Mesenchymal stem cell (in vitro differentiated cells and primary cell): ENCODE measurements at regions not wholly inside any gene's neighbourhood (a gene's known extent, or its start where the extent isn't known, plus 50 kb on each side); places are given as distances from the start of the nearest gene placed in this dataset.

ENCODE experiments used
- DNase-seq: peaks from one replicate; pipeline ENCODE4 v3.0.0-alpha.2; 2013
- H2AFZ ChIP-seq: one replicate; pipeline ENCODE4 v1.6.1; 2013; ENCODE audit warnings: low read depth, mild to moderate bottlenecking, control low read depth, inconsistent platforms, low read length, moderate library complexity
- H2AK5ac ChIP-seq: 2 replicates; pipeline ENCODE4 v1.6.1; 2013; ENCODE audit warnings: low read length, moderate library complexity, mild to moderate bottlenecking, inconsistent platforms; ENCODE audit not compliant: severe bottlenecking
- H2BK120ac ChIP-seq: one replicate; pipeline ENCODE4 v1.6.1; 2013; ENCODE audit warnings: low read depth, mild to moderate bottlenecking, inconsistent platforms, low read length, moderate library complexity
- H2BK12ac ChIP-seq, 2 experiments: one replicate each; pipeline ENCODE4 v1.6.1; 2013; ENCODE audit warnings: inconsistent platforms in 2 of 2, low read length in 2 of 2, mild to moderate bottlenecking in 2 of 2, moderate library complexity in 2 of 2, control low read depth in 1 of 2
- H2BK15ac ChIP-seq: one replicate; pipeline ENCODE4 v1.6.1; 2013; ENCODE audit warnings: mild to moderate bottlenecking, low read depth, inconsistent platforms; ENCODE audit not compliant: poor library complexity, severe bottlenecking
- H2BK5ac ChIP-seq: 2 replicates; pipeline ENCODE4 v1.6.1; 2013; ENCODE audit warnings: low read depth, mild to moderate bottlenecking, low read length, control low read depth, inconsistent platforms; ENCODE audit not compliant: poor library complexity, severe bottlenecking
- H3K14ac ChIP-seq, 2 experiments: one replicate each; pipeline ENCODE4 v1.6.1; 2013; ENCODE audit warnings: inconsistent platforms in 2 of 2, low read length in 2 of 2, control low read depth in 1 of 2, mild to moderate bottlenecking in 1 of 2, moderate library complexity in 1 of 2
- H3K18ac ChIP-seq, 2 experiments: one replicate each; pipeline ENCODE4 v1.6.1; 2013; ENCODE audit warnings: inconsistent platforms in 2 of 2, low read length in 2 of 2, control low read depth in 1 of 2, low read depth in 1 of 2, mild to moderate bottlenecking in 1 of 2
- H3K23ac ChIP-seq, 2 experiments: one replicate each; pipeline ENCODE4 v1.6.1; 2013; ENCODE audit warnings: inconsistent platforms in 2 of 2, low read length in 2 of 2, mild to moderate bottlenecking in 2 of 2, moderate library complexity in 2 of 2, control low read depth in 1 of 2
- H3K27ac ChIP-seq: 2 replicates; pipeline ENCODE4 v1.5.1; 2013; ENCODE audit warnings: mild to moderate bottlenecking, moderate library complexity, low read length, control low read depth, inconsistent platforms; ENCODE audit not compliant: poor library complexity, severe bottlenecking
- H3K27me3 ChIP-seq, 2 experiments: 2 replicates each; pipeline versions ENCODE4 v1.6.1 to v1.7.0; 2013; ENCODE audit warnings: low read length in 2 of 2, mild to moderate bottlenecking in 2 of 2, moderate library complexity in 2 of 2, control low read depth in 1 of 2, inconsistent platforms in 1 of 2; ENCODE audit not compliant: control insufficient read depth in 1 of 2, insufficient read depth in 1 of 2
- H3K36me3 ChIP-seq, 2 experiments: 2 replicates each; pipeline versions ENCODE4 v1.6.1 to v1.7.0; 2013; ENCODE audit warnings: low read length in 2 of 2, control low read depth in 1 of 2, inconsistent platforms in 1 of 2, low read depth in 1 of 2, mild to moderate bottlenecking in 1 of 2; ENCODE audit not compliant: insufficient read depth in 2 of 2, control insufficient read depth in 1 of 2
- H3K4ac ChIP-seq, 2 experiments: one replicate each; pipeline ENCODE4 v1.6.1; 2013; ENCODE audit warnings: inconsistent platforms in 2 of 2, low read length in 2 of 2, mild to moderate bottlenecking in 2 of 2, moderate library complexity in 2 of 2, control low read depth in 1 of 2, low read depth in 1 of 2
- H3K4me1 ChIP-seq: 2 replicates; pipeline ENCODE4 v1.6.1; 2013; ENCODE audit warnings: low read depth, low read length, control low read depth; ENCODE audit not compliant: control insufficient read depth, insufficient read depth
- H3K4me2 ChIP-seq: 2 replicates; pipeline ENCODE4 v1.6.1; 2013; ENCODE audit warnings: low read length, mild to moderate bottlenecking, inconsistent platforms; ENCODE audit not compliant: poor library complexity, severe bottlenecking
- H3K4me3 ChIP-seq, 2 experiments: 2 replicates each; pipeline versions ENCODE4 v1.5.1 to v1.7.0; 2013; ENCODE audit warnings: low read length in 2 of 2, mild to moderate bottlenecking in 2 of 2, control low read depth in 1 of 2, low read depth in 1 of 2; ENCODE audit not compliant: insufficient read depth in 1 of 2
- H3K79me1 ChIP-seq: replicated peaks from 2 replicates; pipeline ENCODE4 v1.6.1; 2013; ENCODE audit warnings: mild to moderate bottlenecking, control low read depth, low read length, inconsistent platforms; ENCODE audit not compliant: poor library complexity, severe bottlenecking
- H3K9ac ChIP-seq: 2 replicates; pipeline ENCODE4 v1.7.0; 2013; ENCODE audit warnings: mild to moderate bottlenecking, low read length, moderate library complexity
- H3K9me3 ChIP-seq: 2 replicates; pipeline ENCODE4 v1.7.0; 2013; ENCODE audit warnings: mild to moderate bottlenecking, low read length; ENCODE audit not compliant: control insufficient read depth
- H4K8ac ChIP-seq: one replicate; pipeline ENCODE4 v1.6.1; 2013; ENCODE audit warnings: inconsistent platforms, mild to moderate bottlenecking, low read length, moderate library complexity
- H4K91ac ChIP-seq: one replicate; pipeline ENCODE4 v1.6.1; 2013; ENCODE audit warnings: mild to moderate bottlenecking, low read length, inconsistent platforms
- WGBS: methylation state at CpG from one replicate; pipeline ENCODE4 v1.1.7; 2013; ENCODE audit warnings: mixed read lengths; 5-methylcytosine and 5-hydroxymethylcytosine counted together

GRCh38 chr2:150134223-150134857 lies 353.1 kb downstream of the RND3 start:
- 91% methylated on average over 3 of the region's 6 CpGs for WGBS
- H3K23ac ChIP-seq, result no peak overlapping the region

GRCh38 chr2:150133623-150134022 lies 353.8 kb downstream of the RND3 start:
- Histone ChIP-seq H2BK12ac (no peak overlapping the region), H3K4me1 (no peaks in the 10 kb centered on the region), H3K9me3 (no peaks in the 10 kb centered on the region), H3K4ac (no peak overlapping the region), H2AK5ac (no peak overlapping the region), H3K4me3 (no peak overlapping the region), H2BK120ac (no peak overlapping the region), H3K14ac (no peak overlapping the region), H4K8ac (no peak overlapping the region), H3K4me2 (no peak overlapping the region), H3K23ac (no peak overlapping the region), H3K27me3 (no peaks in the 10 kb centered on the region), H3K27ac (peak overlapping the region; percentile 56), H2AFZ (no peak overlapping the region), H2BK15ac (no peak overlapping the region), H3K9ac (no peak overlapping the region), H3K79me1 (no peaks in the 10 kb centered on the region), H4K91ac (no peak overlapping the region), H2BK5ac (no peak overlapping the region), H3K36me3 (no peaks in the 10 kb centered on the region), H3K18ac (no peak overlapping the region)
- WGBS, result 19% methylated on average over 4 of the region's 5 CpGs
- DNase-seq, result peak; percentile 84

More at GRCh38 chr2:150134223-150134857, 353.1 kb downstream of the RND3 start:
- H4K8ac ChIP-seq, result no peak overlapping the region
- no peaks in the 10 kb centered on the region for H3K9me3 ChIP-seq
- H2BK5ac ChIP-seq, result no peak overlapping the region
- H3K18ac ChIP-seq, result peak overlapping the region in 1 of 2 experiments; percentile 59
- H2BK120ac ChIP-seq, result no peak overlapping the region
- no peak overlapping the region for H4K91ac ChIP-seq
- no peaks in the 10 kb centered on the region for H3K27me3 ChIP-seq
- H3K9ac ChIP-seq, result no peak overlapping the region
- H2BK15ac ChIP-seq, result no peak overlapping the region
- no peak overlapping the region for H2AFZ ChIP-seq
- H3K4me2 ChIP-seq, result no peak overlapping the region
- no peak overlapping the region for H3K14ac ChIP-seq
- H2AK5ac ChIP-seq, result peak overlapping the region; percentile 1
- peak overlapping the region; percentile 22 for H3K27ac ChIP-seq
- no peaks in the 10 kb centered on the region for H3K4me1 ChIP-seq
- H3K4ac ChIP-seq, result no peak overlapping the region
- H2BK12ac ChIP-seq, result no peak overlapping the region
- no peaks in the 10 kb centered on the region for H3K79me1 ChIP-seq
- DNase-seq, result no peak
- H3K4me3 ChIP-seq, result no peak overlapping the region
- H3K36me3 ChIP-seq, result no peaks in the 10 kb centered on the region

GRCh38 chr2:150129921-150130575 lies 357.4 kb downstream of the RND3 start:
- no peak overlapping the region for H4K91ac ChIP-seq
- no peak overlapping the region for H2AK5ac ChIP-seq
- H3K4me1 ChIP-seq, result peaks cover 14% of the 10 kb centered on the region
- no peaks in the 10 kb centered on the region for H3K79me1 ChIP-seq
- no peak overlapping the region for H3K27ac ChIP-seq
- H3K9me3 ChIP-seq, result no peaks in the 10 kb centered on the region
- H3K9ac ChIP-seq, result no peak overlapping the region
- DNase-seq, result no peak
- no peaks in the 10 kb centered on the region for H3K36me3 ChIP-seq
- H2BK12ac ChIP-seq, result no peak overlapping the region
- H3K4me2 ChIP-seq, result no peak overlapping the region
- no peaks in the 10 kb centered on the region for H3K27me3 ChIP-seq
- 88% methylated on average over 5 of the region's 5 CpGs for WGBS
- no peak overlapping the region for H2BK120ac ChIP-seq
- no peak overlapping the region for H2BK15ac ChIP-seq
- no peak overlapping the region for H2BK5ac ChIP-seq
- no peak overlapping the region for H3K14ac ChIP-seq
- H3K23ac ChIP-seq, result no peak overlapping the region
- H3K4me3 ChIP-seq, result no peak overlapping the region
- H3K4ac ChIP-seq, result no peak overlapping the region
- no peak overlapping the region for H3K18ac ChIP-seq
- H2AFZ ChIP-seq, result no peak overlapping the region
- H4K8ac ChIP-seq, result no peak overlapping the region

- Histone ChIP-seq H3K27ac (peak overlapping the region; percentile 67), H2AFZ (no peak overlapping the region), H2BK120ac (no peak overlapping the region), H3K4me1 (peaks cover 16% of the 10 kb centered on the region), H3K4ac (peak overlapping the region in 1 of 2 experiments; percentile 73), H3K79me1 (no peaks in the 10 kb centered on the region), H3K23ac (no peak overlapping the region), H3K9me3 (no peaks in the 10 kb centered on the region), H4K91ac (no peak overlapping the region), H2BK5ac (no peak overlapping the region), H3K4me2 (no peak overlapping the region), H2AK5ac (peak overlapping the region; percentile 55), H3K18ac (no peak overlapping the region), H3K36me3 (no peaks in the 10 kb centered on the region), H3K4me3 (no peak overlapping the region), H2BK12ac (no peak overlapping the region), H2BK15ac (no peak overlapping the region), H4K8ac (no peak overlapping the region), H3K27me3 (no peaks in the 10 kb centered on the region), H3K14ac (no peak overlapping the region), H3K9ac (peak overlapping the region; percentile 17)
- peak; percentile 65 for DNase-seq
- WGBS, result 36% methylated on average over 3 of the region's 4 CpGs
Observed at GRCh38 chr2:150127995-150128394, 359.5 kb downstream of the RND3 start.
